SK-N-SH treated with all-trans-retinoic acid at 6 μM for 48 hours (cell line): ENCODE measurements at regions not wholly inside any gene's neighbourhood (a gene's known extent, or its start where the extent isn't known, plus 50 kb on each side); places are given as distances from the start of the nearest gene placed in this dataset.

ENCODE experiments used
- ISL1 ChIP-seq: fragments of 250-450 bp; sonication (Bioruptor Pico); IDR thresholded peaks from 2 replicates; pipeline ENCODE4 v2.1.2; 2022; ENCODE audit warnings: mild to moderate bottlenecking, moderate library complexity
- OSR1 ChIP-seq: fragments of 250-450 bp; sonication (Bioruptor Pico); IDR thresholded peaks from 2 replicates; pipeline ENCODE4 v1.8.0; 2022; ENCODE audit warnings: moderate library complexity, mild to moderate bottlenecking, inconsistent platforms
- PATZ1 ChIP-seq: fragments of 250-450 bp; sonication (Bioruptor Pico); IDR thresholded peaks from 2 replicates; pipeline ENCODE4 v1.8.0; 2020; ENCODE audit warnings: mild to moderate bottlenecking, moderate library complexity, borderline replicate concordance
- ZFP3 ChIP-seq: fragments of 250-450 bp; sonication (Bioruptor Pico); IDR thresholded peaks from 2 replicates; pipeline ENCODE4 v1.5.0; 2020; ENCODE audit warnings: mild to moderate bottlenecking, moderate library complexity
- ZNF8 ChIP-seq: fragments of 450-650 bp; formaldehyde crosslinking; IDR thresholded peaks from 2 replicates; pipeline ENCODE4 v1.5.0; 2020; ENCODE audit warnings: mild to moderate bottlenecking, moderate library complexity

GRCh38 chr6:9085054-9085708 lies 649.8 kb upstream of the SLC35B3 start:
- TF ChIP-seq OSR1 = no peak
- TF ChIP-seq ZNF8 = no peak
- no peak for TF ChIP-seq ISL1 (CRISPR knock-in tag)
- no peak for TF ChIP-seq ZFP3 (CRISPR knock-in tag)
- no peak for TF ChIP-seq PATZ1
